ENCODE measurements at regions not wholly inside any gene's neighbourhood (a gene's known extent, or its start where the extent isn't known, plus 50 kb on each side); places are given as distances from the start of the nearest gene placed in this dataset.

- TF ChIP-seq FOXP2 (optimal IDR thresholded peaks at IDR 0.05; ENCODE audit: borderline replicate concordance, extremely low read depth, extremely low read length, insufficient read depth) (no peak), POLR2AphosphoS5 (IDR thresholded peaks at IDR 0.05; ENCODE audit: low read depth, low read length) (no peak), SIN3A (IDR thresholded peaks at IDR 0.05; ENCODE audit: borderline replicate concordance, insufficient read depth, low read length) (no peak), TAF1 (IDR thresholded peaks at IDR 0.05; ENCODE audit: borderline replicate concordance, insufficient read depth, low read length) (no peak)
- TF ChIP-seq, protein P1, sequence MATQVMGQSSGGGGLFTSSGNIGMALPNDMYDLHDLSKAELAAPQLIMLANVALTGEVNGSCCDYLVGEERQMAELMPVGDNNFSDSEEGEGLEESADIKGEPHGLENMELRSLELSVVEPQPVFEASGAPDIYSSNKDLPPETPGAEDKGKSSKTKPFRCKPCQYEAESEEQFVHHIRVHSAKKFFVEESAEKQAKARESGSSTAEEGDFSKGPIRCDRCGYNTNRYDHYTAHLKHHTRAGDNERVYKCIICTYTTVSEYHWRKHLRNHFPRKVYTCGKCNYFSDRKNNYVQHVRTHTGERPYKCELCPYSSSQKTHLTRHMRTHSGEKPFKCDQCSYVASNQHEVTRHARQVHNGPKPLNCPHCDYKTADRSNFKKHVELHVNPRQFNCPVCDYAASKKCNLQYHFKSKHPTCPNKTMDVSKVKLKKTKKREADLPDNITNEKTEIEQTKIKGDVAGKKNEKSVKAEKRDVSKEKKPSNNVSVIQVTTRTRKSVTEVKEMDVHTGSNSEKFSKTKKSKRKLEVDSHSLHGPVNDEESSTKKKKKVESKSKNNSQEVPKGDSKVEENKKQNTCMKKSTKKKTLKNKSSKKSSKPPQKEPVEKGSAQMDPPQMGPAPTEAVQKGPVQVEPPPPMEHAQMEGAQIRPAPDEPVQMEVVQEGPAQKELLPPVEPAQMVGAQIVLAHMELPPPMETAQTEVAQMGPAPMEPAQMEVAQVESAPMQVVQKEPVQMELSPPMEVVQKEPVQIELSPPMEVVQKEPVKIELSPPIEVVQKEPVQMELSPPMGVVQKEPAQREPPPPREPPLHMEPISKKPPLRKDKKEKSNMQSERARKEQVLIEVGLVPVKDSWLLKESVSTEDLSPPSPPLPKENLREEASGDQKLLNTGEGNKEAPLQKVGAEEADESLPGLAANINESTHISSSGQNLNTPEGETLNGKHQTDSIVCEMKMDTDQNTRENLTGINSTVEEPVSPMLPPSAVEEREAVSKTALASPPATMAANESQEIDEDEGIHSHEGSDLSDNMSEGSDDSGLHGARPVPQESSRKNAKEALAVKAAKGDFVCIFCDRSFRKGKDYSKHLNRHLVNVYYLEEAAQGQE (IDR thresholded peaks at IDR 0.05; ENCODE audit: insufficient read depth in 1 of 2, low read depth in 2 of 2, low read length in 2 of 2) = no peak
These were observed 501.3 kb downstream of the OMA1 start for GRCh38 chr1:58045094-58045705.

GRCh38 chr1:58041621-58042020 lies 504.9 kb downstream of the OMA1 start:
- TF ChIP-seq POLR2AphosphoS5 (IDR thresholded peaks at IDR 0.05; ENCODE audit: low read depth, low read length) (no peak), TAF1 (IDR thresholded peaks at IDR 0.05; ENCODE audit: borderline replicate concordance, insufficient read depth, low read length) (no peak), FOXP2 (optimal IDR thresholded peaks at IDR 0.05; ENCODE audit: borderline replicate concordance, extremely low read depth, extremely low read length, insufficient read depth) (no peak), SIN3A (IDR thresholded peaks at IDR 0.05; ENCODE audit: borderline replicate concordance, insufficient read depth, low read length) (no peak)

DNA sequence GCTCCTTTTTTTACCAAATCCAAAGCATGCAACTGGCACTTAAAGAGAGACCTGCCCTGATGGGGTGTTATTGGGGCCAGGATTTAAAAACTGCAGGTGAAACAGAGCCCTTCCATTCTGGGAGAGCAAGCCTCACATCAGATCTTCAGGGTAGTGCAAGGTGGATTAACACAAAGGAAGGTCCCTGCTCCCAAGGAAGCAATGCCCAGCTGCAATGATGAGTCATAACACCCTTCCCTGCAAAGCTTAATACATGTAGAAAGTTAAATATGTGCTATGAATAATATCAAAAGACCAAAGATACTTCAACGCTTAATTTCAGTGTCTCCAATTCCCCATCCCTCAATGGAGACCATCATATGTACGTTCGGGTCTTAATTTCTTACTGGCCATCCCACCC lies 508.0 kb downstream of the OMA1 start:
- no peak for TF ChIP-seq SIN3A (IDR thresholded peaks at IDR 0.05; ENCODE audit: borderline replicate concordance, insufficient read depth, low read length)
- no peak for TF ChIP-seq FOXP2 (optimal IDR thresholded peaks at IDR 0.05; ENCODE audit: borderline replicate concordance, extremely low read depth, extremely low read length, insufficient read depth)
- no peak for TF ChIP-seq POLR2AphosphoS5 (IDR thresholded peaks at IDR 0.05; ENCODE audit: low read depth, low read length)

DNA sequence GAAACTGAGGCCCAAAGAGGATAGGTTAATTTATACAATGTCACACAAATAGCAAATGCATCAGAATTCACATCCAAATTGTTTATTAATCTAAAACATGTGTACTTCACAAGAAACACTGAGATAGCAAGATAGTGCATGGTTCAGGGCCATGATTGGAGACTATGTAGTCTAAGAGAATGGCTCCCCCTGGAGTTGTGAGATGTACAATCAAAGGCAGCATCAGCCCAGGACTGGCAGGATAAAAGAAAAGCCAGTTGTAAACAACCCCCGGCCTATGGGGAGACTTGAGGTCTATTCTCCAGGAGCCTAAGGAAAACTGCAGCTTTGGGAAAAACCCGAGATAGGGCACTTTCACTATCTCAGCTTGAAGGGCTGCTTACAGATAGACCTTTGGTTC lies 511.0 kb downstream of the OMA1 start:
- TF ChIP-seq, protein P1 (IDR thresholded peaks at IDR 0.05; ENCODE audit: insufficient read depth in 1 of 2, low read depth in 2 of 2, low read length in 2 of 2) = no peak
- TF ChIP-seq SIN3A (IDR thresholded peaks at IDR 0.05; ENCODE audit: borderline replicate concordance, insufficient read depth, low read length) (no peak), FOXP2 (optimal IDR thresholded peaks at IDR 0.05; ENCODE audit: borderline replicate concordance, extremely low read depth, extremely low read length, insufficient read depth) (no peak), POLR2AphosphoS5 (IDR thresholded peaks at IDR 0.05; ENCODE audit: low read depth, low read length) (no peak), TAF1 (IDR thresholded peaks at IDR 0.05; ENCODE audit: borderline replicate concordance, insufficient read depth, low read length) (no peak)

- no peak for TF ChIP-seq SIN3A (IDR thresholded peaks at IDR 0.05; ENCODE audit: borderline replicate concordance, insufficient read depth, low read length)
- no peak for TF ChIP-seq FOXP2 (optimal IDR thresholded peaks at IDR 0.05; ENCODE audit: borderline replicate concordance, extremely low read depth, extremely low read length, insufficient read depth)
- no peak for TF ChIP-seq TAF1 (IDR thresholded peaks at IDR 0.05; ENCODE audit: borderline replicate concordance, insufficient read depth, low read length)
- TF ChIP-seq POLR2AphosphoS5 (IDR thresholded peaks at IDR 0.05; ENCODE audit: low read depth, low read length) = no peak
- TF ChIP-seq, protein P1 (IDR thresholded peaks at IDR 0.05; ENCODE audit: insufficient read depth in 1 of 2, low read depth in 2 of 2, low read length in 2 of 2) = no peak
These were observed 513.2 kb downstream of the OMA1 start for GRCh38 chr1:58033311-58033710.

- TF ChIP-seq, protein P1 (IDR thresholded peaks at IDR 0.05; ENCODE audit: insufficient read depth in 1 of 2, low read depth in 2 of 2, low read length in 2 of 2) = no peak
- no peak for TF ChIP-seq FOXP2 (optimal IDR thresholded peaks at IDR 0.05; ENCODE audit: borderline replicate concordance, extremely low read depth, extremely low read length, insufficient read depth)
- no peak for TF ChIP-seq SIN3A (IDR thresholded peaks at IDR 0.05; ENCODE audit: borderline replicate concordance, insufficient read depth, low read length)
- TF ChIP-seq POLR2AphosphoS5 (IDR thresholded peaks at IDR 0.05; ENCODE audit: low read depth, low read length) = no peak
These were observed 513.9 kb downstream of the OMA1 start for GRCh38 chr1:58032611-58033073.
